ENCODE measurements at regions not wholly inside any gene's neighbourhood (a gene's known extent, or its start where the extent isn't known, plus 50 kb on each side); places are given as distances from the start of the nearest gene placed in this dataset.

DNA sequence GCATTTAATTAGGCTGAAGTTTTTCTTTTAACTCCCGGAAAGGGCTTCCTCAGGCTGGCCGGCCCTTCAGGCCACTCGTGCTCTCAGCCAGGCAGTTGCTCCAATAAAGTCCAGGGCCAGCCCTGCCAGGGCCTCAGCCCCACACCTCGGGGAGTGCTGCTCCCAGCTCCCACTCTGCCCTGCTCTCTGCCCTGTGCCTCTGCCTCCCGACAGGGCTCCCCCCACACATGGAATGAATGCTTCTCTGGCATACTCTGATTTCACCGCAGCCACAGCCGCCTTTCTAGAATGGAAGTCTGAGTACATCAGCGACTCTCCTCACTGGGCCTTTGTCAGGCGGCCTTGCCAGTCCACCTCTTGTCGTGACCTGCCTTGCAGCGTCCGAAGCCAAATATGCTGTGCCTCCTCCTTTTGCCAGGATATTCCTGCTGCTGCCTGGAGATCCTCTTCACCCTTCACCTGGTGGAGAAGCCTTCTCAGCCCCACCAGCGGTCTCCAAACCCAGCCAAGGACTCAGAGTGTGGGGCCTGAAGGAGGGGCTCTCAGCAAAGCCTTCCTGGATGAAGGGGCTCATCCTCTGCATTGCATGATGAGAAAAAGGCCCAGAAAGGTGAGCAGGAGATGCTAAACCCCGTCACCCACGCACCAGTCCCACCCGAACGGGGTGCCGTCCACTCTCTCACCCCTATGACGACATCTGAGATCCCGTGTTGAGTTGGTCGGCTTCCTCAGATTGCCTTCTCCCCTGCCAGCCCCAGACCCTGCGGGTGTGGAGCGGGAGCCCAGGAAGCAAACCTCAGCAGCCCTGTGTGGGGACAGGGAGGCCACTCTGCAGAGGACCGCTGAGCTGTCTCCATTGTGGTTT is 472.7 kb upstream of the HS6ST1 start:
- Histone ChIP-seq H3K27ac (ENCODE audit: low read depth, low read length) (no peak overlapping the region), H3K9me3 (ENCODE audit: control insufficient read depth, insufficient read depth, low read depth, low read length) (no peaks in the 10 kb centered on the region; the same call in 1 of the 2 replicates), H3K4me3 (ENCODE audit: low read depth, low read length) (no peak overlapping the region), H3K27me3 (ENCODE audit: control insufficient read depth, insufficient read depth, low read length) (no peaks in the 10 kb centered on the region), H3K9ac (ENCODE audit: low read length) (no peak overlapping the region), H3K36me3 (ENCODE audit: control insufficient read depth, insufficient read depth, low read length) (no peaks in the 10 kb centered on the region), H3K4me1 (ENCODE audit: control insufficient read depth, insufficient read depth, low read length) (peaks cover 10% of the 10 kb centered on the region)

GRCh38 chr2:128791985-128792320 is 473.3 kb upstream of the HS6ST1 start:
- Histone ChIP-seq H3K9me3 (ENCODE audit: control insufficient read depth, insufficient read depth, low read depth, low read length) (no peaks in the 10 kb centered on the region; the same call in 1 of the 2 replicates), H3K4me3 (ENCODE audit: low read depth, low read length) (no peak overlapping the region), H3K36me3 (ENCODE audit: control insufficient read depth, insufficient read depth, low read length) (no peaks in the 10 kb centered on the region), H3K27ac (ENCODE audit: low read depth, low read length) (no peak overlapping the region), H3K4me1 (ENCODE audit: control insufficient read depth, insufficient read depth, low read length) (peaks cover 4% of the 10 kb centered on the region), H3K9ac (ENCODE audit: low read length) (no peak overlapping the region), H3K27me3 (ENCODE audit: control insufficient read depth, insufficient read depth, low read length) (no peaks in the 10 kb centered on the region)

GRCh38 chr2:128792476-128793054 is 473.9 kb upstream of the HS6ST1 start:
- H3K27ac ChIP-seq (ENCODE audit: low read depth, low read length), result no peak overlapping the region
- H3K36me3 ChIP-seq (ENCODE audit: control insufficient read depth, insufficient read depth, low read length), result no peaks in the 10 kb centered on the region
- H3K4me1 ChIP-seq (ENCODE audit: control insufficient read depth, insufficient read depth, low read length), result no peaks in the 10 kb centered on the region; the same call in 1 of the 2 replicates
- no peaks in the 10 kb centered on the region for H3K27me3 ChIP-seq (ENCODE audit: control insufficient read depth, insufficient read depth, low read length)
- no peak overlapping the region for H3K4me3 ChIP-seq (ENCODE audit: low read depth, low read length)
- no peak overlapping the region for H3K9ac ChIP-seq (ENCODE audit: low read length)
- H3K9me3 ChIP-seq (ENCODE audit: control insufficient read depth, insufficient read depth, low read depth, low read length), result no peaks in the 10 kb centered on the region; the same call in 1 of the 2 replicates

GRCh38 chr2:128793404-128793803 is 474.7 kb upstream of the HS6ST1 start:
- no peaks in the 10 kb centered on the region; the same call in 1 of the 2 replicates for H3K9me3 ChIP-seq (ENCODE audit: control insufficient read depth, insufficient read depth, low read depth, low read length)

GRCh38 chr2:128794285-128794684 is 475.6 kb upstream of the HS6ST1 start:
- Histone ChIP-seq H3K9ac (ENCODE audit: low read length) (no peak overlapping the region), H3K9me3 (ENCODE audit: control insufficient read depth, insufficient read depth, low read depth, low read length) (no peaks in the 10 kb centered on the region), H3K36me3 (ENCODE audit: control insufficient read depth, insufficient read depth, low read length) (no peaks in the 10 kb centered on the region), H3K4me1 (ENCODE audit: control insufficient read depth, insufficient read depth, low read length) (no peaks in the 10 kb centered on the region; the same call in 1 of the 2 replicates), H3K27me3 (ENCODE audit: control insufficient read depth, insufficient read depth, low read length) (no peaks in the 10 kb centered on the region), H3K27ac (ENCODE audit: low read depth, low read length) (no peak overlapping the region), H3K4me3 (ENCODE audit: low read depth, low read length) (no peak overlapping the region)

More at GRCh38 chr2:128793404-128793803, 474.7 kb upstream of the HS6ST1 start:
- no peak overlapping the region for H3K4me3 ChIP-seq (ENCODE audit: low read depth, low read length)
- no peaks in the 10 kb centered on the region for H3K27me3 ChIP-seq (ENCODE audit: control insufficient read depth, insufficient read depth, low read length)
- no peak overlapping the region for H3K9ac ChIP-seq (ENCODE audit: low read length)
- no peaks in the 10 kb centered on the region; the same call in 1 of the 2 replicates for H3K4me1 ChIP-seq (ENCODE audit: control insufficient read depth, insufficient read depth, low read length)
- no peaks in the 10 kb centered on the region for H3K36me3 ChIP-seq (ENCODE audit: control insufficient read depth, insufficient read depth, low read length)
- no peak overlapping the region for H3K27ac ChIP-seq (ENCODE audit: low read depth, low read length)

DNA sequence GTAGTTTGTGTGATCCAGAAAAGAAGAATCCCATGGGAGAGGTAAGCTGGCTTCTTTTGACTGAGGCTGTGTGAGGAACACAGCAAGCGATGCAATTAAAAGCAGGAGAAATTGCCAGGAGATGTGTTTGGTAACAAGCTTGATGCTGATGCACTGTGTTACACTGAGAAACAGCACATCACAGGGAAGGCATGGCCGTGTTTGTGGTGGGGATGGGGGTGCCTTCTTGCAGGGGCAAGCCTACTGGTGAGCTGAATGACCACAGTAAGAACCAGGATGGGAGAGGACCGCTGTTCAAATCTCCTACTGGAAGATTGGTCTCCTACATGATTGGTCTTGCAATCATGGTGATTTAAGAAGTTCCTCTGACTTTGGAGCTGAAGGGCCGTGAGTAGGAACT is 477.7 kb upstream of the HS6ST1 start:
- H3K4me3 ChIP-seq (ENCODE audit: low read depth, low read length), result no peak overlapping the region
- H3K36me3 ChIP-seq (ENCODE audit: control insufficient read depth, insufficient read depth, low read length), result no peaks in the 10 kb centered on the region
- no peaks in the 10 kb centered on the region for H3K9me3 ChIP-seq (ENCODE audit: control insufficient read depth, insufficient read depth, low read depth, low read length)
- no peak overlapping the region for H3K27ac ChIP-seq (ENCODE audit: low read depth, low read length)
- H3K4me1 ChIP-seq (ENCODE audit: control insufficient read depth, insufficient read depth, low read length), result no peaks in the 10 kb centered on the region
- H3K9ac ChIP-seq (ENCODE audit: low read length), result no peak overlapping the region
- H3K27me3 ChIP-seq (ENCODE audit: control insufficient read depth, insufficient read depth, low read length), result no peaks in the 10 kb centered on the region

- H3K4me1 ChIP-seq (ENCODE audit: control insufficient read depth, insufficient read depth, low read length), result no peaks in the 10 kb centered on the region
- no peak overlapping the region for H3K9ac ChIP-seq (ENCODE audit: low read length)
- H3K4me3 ChIP-seq (ENCODE audit: low read depth, low read length), result no peak overlapping the region
- no peaks in the 10 kb centered on the region for H3K36me3 ChIP-seq (ENCODE audit: control insufficient read depth, insufficient read depth, low read length)
- no peak overlapping the region for H3K27ac ChIP-seq (ENCODE audit: low read depth, low read length)
- no peaks in the 10 kb centered on the region for H3K9me3 ChIP-seq (ENCODE audit: control insufficient read depth, insufficient read depth, low read depth, low read length)
- H3K27me3 ChIP-seq (ENCODE audit: control insufficient read depth, insufficient read depth, low read length), result no peaks in the 10 kb centered on the region
Measured at GRCh38 chr2:128797092-128797491, 478.4 kb upstream of the HS6ST1 start.

DNA sequence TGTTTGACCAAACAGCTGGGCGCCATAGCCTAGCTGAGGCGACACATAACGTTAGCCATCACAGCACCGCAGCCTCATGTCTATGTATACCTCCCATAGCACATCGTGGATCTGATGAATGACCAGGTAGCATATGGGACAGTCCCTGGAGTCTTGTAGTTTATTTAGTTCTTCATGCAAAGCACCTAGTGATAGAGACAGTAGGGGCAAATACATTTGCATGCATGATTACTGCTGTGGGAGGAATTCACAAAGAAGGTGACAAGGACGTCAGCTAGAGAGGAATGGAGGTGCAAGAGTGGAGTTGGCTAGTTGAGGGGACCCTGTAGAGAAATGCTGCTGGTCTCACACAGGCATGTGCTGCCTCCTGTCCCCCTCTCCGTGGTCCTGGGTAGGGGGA is 478.9 kb upstream of the HS6ST1 start:
- H3K27ac ChIP-seq (ENCODE audit: low read depth, low read length), result no peak overlapping the region

DNA sequence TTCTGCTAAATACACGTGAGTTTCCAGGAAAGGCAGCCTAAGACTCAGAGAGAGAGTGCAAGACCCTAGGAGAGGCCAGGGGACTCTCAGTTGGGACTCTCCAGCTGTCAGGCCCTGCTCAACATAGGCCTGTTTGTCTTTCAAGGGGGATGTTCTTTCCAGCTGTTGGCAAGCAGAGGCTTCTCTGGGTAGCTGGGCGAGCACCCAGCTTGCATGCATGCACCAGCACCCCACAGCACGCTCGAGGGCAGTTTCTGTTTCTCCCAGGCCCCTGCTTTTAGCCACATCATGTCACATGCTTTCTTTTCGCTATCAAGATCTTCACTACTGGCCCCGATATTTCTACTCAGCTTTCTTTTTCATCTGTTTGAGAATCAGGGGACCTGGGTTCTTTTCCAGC is 479.3 kb upstream of the HS6ST1 start:
- Histone ChIP-seq H3K36me3 (ENCODE audit: control insufficient read depth, insufficient read depth, low read length) (no peaks in the 10 kb centered on the region), H3K9ac (ENCODE audit: low read length) (no peak overlapping the region), H3K27ac (ENCODE audit: low read depth, low read length) (no peak overlapping the region), H3K4me1 (ENCODE audit: control insufficient read depth, insufficient read depth, low read length) (no peaks in the 10 kb centered on the region), H3K27me3 (ENCODE audit: control insufficient read depth, insufficient read depth, low read length) (no peaks in the 10 kb centered on the region), H3K9me3 (ENCODE audit: control insufficient read depth, insufficient read depth, low read depth, low read length) (no peaks in the 10 kb centered on the region), H3K4me3 (ENCODE audit: low read depth, low read length) (no peak overlapping the region)

More for the DNA sequence above, 478.9 kb upstream of the HS6ST1 start:
- Histone ChIP-seq H3K4me1 (ENCODE audit: control insufficient read depth, insufficient read depth, low read length) (no peaks in the 10 kb centered on the region), H3K36me3 (ENCODE audit: control insufficient read depth, insufficient read depth, low read length) (no peaks in the 10 kb centered on the region), H3K27me3 (ENCODE audit: control insufficient read depth, insufficient read depth, low read length) (no peaks in the 10 kb centered on the region), H3K9ac (ENCODE audit: low read length) (no peak overlapping the region), H3K4me3 (ENCODE audit: low read depth, low read length) (no peak overlapping the region), H3K9me3 (ENCODE audit: control insufficient read depth, insufficient read depth, low read depth, low read length) (no peaks in the 10 kb centered on the region)

GRCh38 chr2:128798502-128799283 is 480.0 kb upstream of the HS6ST1 start:
- Histone ChIP-seq H3K9me3 (ENCODE audit: control insufficient read depth, insufficient read depth, low read depth, low read length) (no peaks in the 10 kb centered on the region), H3K9ac (ENCODE audit: low read length) (no peak overlapping the region), H3K4me1 (ENCODE audit: control insufficient read depth, insufficient read depth, low read length) (no peaks in the 10 kb centered on the region)

DNA sequence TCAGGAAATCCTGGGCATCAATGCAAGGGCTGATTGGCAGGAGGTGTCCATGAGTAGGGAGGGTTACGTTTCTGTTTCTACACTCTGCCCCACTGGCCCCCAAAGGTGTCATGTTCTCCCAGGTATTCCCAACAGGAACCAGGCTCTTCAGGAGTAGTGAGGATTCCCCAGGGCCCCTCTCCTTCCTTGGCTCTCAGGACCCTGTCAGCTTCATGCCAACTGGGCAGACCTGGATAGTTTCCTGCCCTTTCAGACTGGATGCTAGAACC is 480.6 kb upstream of the HS6ST1 start:
- Histone ChIP-seq H3K27ac (ENCODE audit: low read depth, low read length) (no peak overlapping the region), H3K9me3 (ENCODE audit: control insufficient read depth, insufficient read depth, low read depth, low read length) (no peaks in the 10 kb centered on the region), H3K4me1 (ENCODE audit: control insufficient read depth, insufficient read depth, low read length) (no peaks in the 10 kb centered on the region), H3K4me3 (ENCODE audit: low read depth, low read length) (no peak overlapping the region), H3K36me3 (ENCODE audit: control insufficient read depth, insufficient read depth, low read length) (no peaks in the 10 kb centered on the region), H3K9ac (ENCODE audit: low read length) (no peak overlapping the region), H3K27me3 (ENCODE audit: control insufficient read depth, insufficient read depth, low read length) (no peaks in the 10 kb centered on the region)

More at GRCh38 chr2:128798502-128799283, 480.0 kb upstream of the HS6ST1 start:
- H3K27ac ChIP-seq (ENCODE audit: low read depth, low read length), result no peak overlapping the region
- H3K4me3 ChIP-seq (ENCODE audit: low read depth, low read length), result no peak overlapping the region
- H3K36me3 ChIP-seq (ENCODE audit: control insufficient read depth, insufficient read depth, low read length), result no peaks in the 10 kb centered on the region
- H3K27me3 ChIP-seq (ENCODE audit: control insufficient read depth, insufficient read depth, low read length), result no peaks in the 10 kb centered on the region
